Naive thymus-derived CD8-positive, alpha-beta T cell (primary cell): ENCODE measurements at regions not wholly inside any gene's neighbourhood (a gene's known extent, or its start where the extent isn't known, plus 50 kb on each side); places are given as distances from the start of the nearest gene placed in this dataset.

Experiments used
- ATAC-seq, 2 donors: fragments of 150-1000 bp; cut with Tn5 transposase in 1 of 2; sonication (Bioruptor Pico), chemical (Tn5 transposase) in 1 of 2; 1 replicate in 1 of 2; 2 replicates in 1 of 2; pipeline ENCODE4 v1.10.0; 2021; ENCODE audit warnings: mild to moderate bottlenecking in 2 of 2, moderate library complexity in 2 of 2
- POLR2A ChIA-PET: fragments of 350-600 bp; sonication (Branson Sonifier 250); formaldehyde crosslinking; loops from one replicate; lab custom pipeline; 2021; ENCODE audit warnings: antibody characterized with exemption; lab: Charles Lee
- DNase-seq, 10 donors: peaks; one replicate each; pipeline versions ENCODE4 v3.0.0 to v3.0.0-alpha.2; 2020 to 2022
- H3K27ac Mint-ChIP-seq, 10 donors: one replicate each; pipeline ENCODE4 v1.8.0; 2020 to 2022; ENCODE audit warnings: mild to moderate bottlenecking in 10 of 10, mixed read lengths in 10 of 10, moderate library complexity in 4 of 10, inconsistent platforms in 1 of 10
- H3K27me3 Mint-ChIP-seq, 5 donors: one replicate each; pipeline ENCODE4 v1.8.0; 2021 to 2022; ENCODE audit warnings: mixed read lengths in 5 of 5
- H3K36me3 Mint-ChIP-seq, 3 donors: one replicate each; pipeline ENCODE4 v1.8.0; 2020 to 2022; ENCODE audit warnings: mixed read lengths in 3 of 3, mild to moderate bottlenecking in 2 of 3, inconsistent platforms in 1 of 3
- H3K4me1 Mint-ChIP-seq, 4 donors: one replicate each; pipeline ENCODE4 v1.8.0; 2021 to 2022; ENCODE audit warnings: mixed read lengths in 4 of 4
- H3K4me3 Mint-ChIP-seq, 10 donors: one replicate each; pipeline ENCODE4 v1.8.0; 2020 to 2022; ENCODE audit warnings: mild to moderate bottlenecking in 10 of 10, mixed read lengths in 10 of 10, moderate library complexity in 6 of 10, inconsistent platforms in 1 of 10
- H3K9me3 Mint-ChIP-seq, 9 donors: one replicate each; pipeline ENCODE4 v1.8.0; 2020 to 2022; ENCODE audit warnings: mixed read lengths in 9 of 9, mild to moderate bottlenecking in 3 of 9, inconsistent platforms in 1 of 9, moderate library complexity in 1 of 9

DNA sequence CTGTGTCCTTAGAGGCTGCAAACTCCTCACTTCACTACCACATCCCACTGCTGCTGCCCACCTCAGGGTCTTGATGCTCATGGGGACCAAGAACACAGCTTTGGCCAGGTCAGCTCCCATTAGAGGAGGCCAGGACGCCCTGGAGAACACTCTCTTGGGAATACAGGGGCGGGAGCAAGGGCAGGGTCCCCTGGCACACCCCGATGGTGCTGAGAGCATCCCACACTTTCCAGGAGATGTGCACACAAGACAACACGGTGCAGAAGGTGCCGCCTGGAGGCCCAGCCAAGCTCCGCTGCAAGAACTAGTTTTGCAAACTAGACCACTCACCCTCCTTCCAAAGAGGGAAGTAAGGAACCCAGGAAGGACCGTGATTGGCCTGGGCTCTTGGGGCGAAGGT, 304.4 kb upstream of the SALL3 start:
- no peak overlapping the region for H3K27ac Mint-ChIP-seq
- ATAC-seq (no peak), DNase-seq (no peak)
- H3K4me1 Mint-ChIP-seq: peaks cover 0 to 10% (median 7%) of the 10 kb centered on the region in 4 donors
- peaks cover 0 to 9% (median 0%) of the 10 kb centered on the region in 5 donors for H3K27me3 Mint-ChIP-seq
- POLR2A ChIA-PET: no interaction called here
- H3K36me3 Mint-ChIP-seq: no peaks in the 10 kb centered on the region
- H3K9me3 Mint-ChIP-seq: no peaks in the 10 kb centered on the region
- no peak overlapping the region for H3K4me3 Mint-ChIP-seq

DNA sequence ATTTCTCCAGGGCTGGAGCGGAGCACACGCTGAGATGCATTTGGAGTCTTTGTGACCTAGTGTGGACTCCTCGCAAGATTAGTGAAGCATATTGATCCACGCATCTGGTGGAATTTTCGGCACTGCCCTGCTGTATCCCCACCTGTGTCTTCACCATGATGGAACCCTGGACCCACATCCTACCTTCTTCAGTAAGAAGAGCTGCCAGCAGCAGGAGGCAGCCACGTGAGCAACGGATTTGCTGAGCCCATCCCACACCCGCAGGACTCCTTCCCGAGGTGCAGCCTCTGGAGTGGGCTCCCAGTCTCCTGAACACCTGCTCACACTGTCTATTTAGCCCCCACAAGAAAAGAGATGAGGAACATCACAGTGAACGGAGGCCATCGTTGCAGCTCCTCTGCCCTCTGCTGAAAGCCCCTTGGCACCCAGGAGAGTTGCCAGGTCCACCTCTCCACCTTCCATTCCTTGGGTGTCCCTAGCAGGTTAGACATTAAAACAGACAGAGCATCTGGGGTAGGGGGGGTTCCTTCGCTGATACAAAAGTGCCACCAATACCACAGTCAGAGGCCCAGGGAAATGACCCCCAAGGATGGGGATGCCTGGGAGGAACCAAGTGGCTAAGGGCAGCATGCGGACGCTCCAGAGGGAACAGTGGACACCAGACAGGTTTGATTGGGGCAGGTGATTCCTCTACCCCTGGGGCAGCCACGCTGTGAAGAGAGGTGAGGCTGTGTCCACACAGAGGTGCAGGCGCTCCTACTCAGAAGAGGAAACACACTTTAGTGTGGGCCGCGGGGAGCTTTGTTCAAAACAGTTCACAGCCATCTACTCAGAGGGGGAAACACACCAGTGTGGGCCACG, 302.8 kb upstream of the SALL3 start:
- ATAC-seq: no peak
- Mint-ChIP-seq H3K36me3 (no peaks in the 10 kb centered on the region), H3K27me3 (peaks cover 0 to 11% (median 0%) of the 10 kb centered on the region in 5 donors), H3K9me3 (no peaks in the 10 kb centered on the region), H3K4me3 (no peak overlapping the region), H3K27ac (peak overlapping the region in 1 of 10 donors; percentile 59), H3K4me1 (peaks cover 0 to 10% (median 7%) of the 10 kb centered on the region in 4 donors)
- no peak for DNase-seq
- POLR2A ChIA-PET: no interaction called here

DNA sequence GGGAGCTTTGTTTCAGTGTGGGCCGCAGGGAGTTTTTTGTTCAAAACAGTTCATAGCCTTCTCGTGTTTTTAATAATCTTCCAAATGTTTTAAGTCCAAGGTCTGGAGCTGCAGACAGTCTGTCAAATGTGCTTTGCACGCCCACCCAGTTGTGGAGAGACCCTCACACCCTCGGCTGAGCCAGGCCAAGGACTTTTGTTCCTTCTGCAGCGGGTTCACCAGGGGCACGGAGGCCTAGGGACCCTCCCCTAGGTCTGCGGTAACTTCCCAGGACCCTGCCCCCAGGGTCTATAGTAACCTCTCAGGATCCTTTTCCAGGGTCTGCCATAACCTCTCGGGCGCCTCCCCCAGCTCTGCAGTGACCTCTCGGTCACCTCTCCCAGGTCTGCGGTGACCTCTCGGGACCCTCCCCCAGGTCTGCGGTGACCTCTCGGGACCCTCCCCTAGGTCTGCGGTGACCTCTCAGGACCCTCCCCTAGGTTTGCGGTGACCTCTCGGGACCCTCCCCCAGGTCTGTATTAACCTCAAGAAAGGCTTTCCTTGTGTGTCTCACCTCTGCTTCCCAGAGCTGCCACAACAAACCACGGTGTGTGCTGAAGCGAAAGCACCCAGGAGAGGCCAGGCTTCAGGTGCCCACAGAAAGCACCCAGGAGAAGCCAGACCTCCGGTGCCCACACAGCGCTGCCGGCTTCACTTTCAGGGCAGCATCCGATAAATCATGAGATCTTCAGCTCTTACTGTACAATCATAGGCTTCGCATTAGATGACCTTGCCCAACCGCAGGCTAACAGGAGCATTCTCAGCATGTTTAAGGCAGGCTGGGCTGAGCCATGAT, 301.9 kb upstream of the SALL3 start:
- DNase-seq (no peak), ATAC-seq (no peak)
- Mint-ChIP-seq H3K36me3 (no peaks in the 10 kb centered on the region), H3K4me3 (no peak overlapping the region), H3K27me3 (peaks cover 0 to 11% (median 0%) of the 10 kb centered on the region in 5 donors), H3K4me1 (peaks cover 0 to 10% (median 7%) of the 10 kb centered on the region in 4 donors), H3K9me3 (no peaks in the 10 kb centered on the region), H3K27ac (peak overlapping the region in 1 of 10 donors; percentile 59)
- POLR2A ChIA-PET: no interaction called here

DNA sequence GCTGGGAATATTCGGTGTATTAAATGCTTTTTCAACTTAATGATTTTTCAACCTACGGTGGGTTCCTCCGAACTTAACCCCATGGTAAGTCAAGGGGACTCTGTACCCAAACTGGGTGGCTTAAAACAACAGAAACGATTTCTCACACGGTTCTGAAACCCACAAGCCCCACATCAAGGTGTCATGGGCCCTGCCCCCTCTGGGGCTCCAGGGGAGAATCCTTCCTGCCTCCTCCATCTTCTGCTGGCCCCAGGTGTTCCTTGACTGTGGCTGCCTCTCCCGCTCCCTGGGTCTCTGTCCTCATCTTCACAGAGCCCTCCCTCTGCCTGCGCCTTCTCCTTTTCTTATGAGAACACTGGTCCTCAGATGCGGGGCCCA, 301.3 kb upstream of the SALL3 start:
- peak overlapping the region in 2 of 10 donors; percentile 6 to 12 for H3K4me3 Mint-ChIP-seq
- H3K9me3 Mint-ChIP-seq: no peaks in the 10 kb centered on the region
- DNase-seq (no peak), ATAC-seq (no peak)
- no peak overlapping the region for H3K27ac Mint-ChIP-seq
- peaks cover 0 to 11% (median 0%) of the 10 kb centered on the region in 5 donors for H3K27me3 Mint-ChIP-seq
- POLR2A ChIA-PET: no interaction called here
- peaks cover 0 to 10% (median 7%) of the 10 kb centered on the region in 4 donors for H3K4me1 Mint-ChIP-seq
- no peaks in the 10 kb centered on the region for H3K36me3 Mint-ChIP-seq

DNA sequence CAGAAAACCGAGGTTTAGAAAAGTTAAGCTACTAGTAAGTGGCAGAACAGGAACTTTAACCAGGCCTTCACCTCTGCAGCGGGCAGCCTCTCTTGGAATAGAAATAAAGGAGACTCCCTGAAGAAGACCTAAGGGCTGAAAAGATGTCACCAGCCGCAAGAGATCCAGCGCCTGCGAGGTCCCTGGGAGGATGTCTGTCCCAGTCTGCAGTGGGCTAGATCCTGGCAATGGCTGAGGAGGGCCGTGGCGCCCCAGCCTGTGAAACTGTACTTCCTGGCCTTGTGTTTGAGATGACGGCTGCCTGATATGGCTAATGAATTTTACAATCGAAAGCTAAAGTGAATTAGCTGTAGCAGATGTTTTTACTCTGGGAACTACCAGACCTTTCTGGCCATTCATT, 300.6 kb upstream of the SALL3 start:
- peaks cover 0 to 8% (median 0%) of the 10 kb centered on the region in 5 donors for H3K27me3 Mint-ChIP-seq
- POLR2A ChIA-PET: no interaction called here
- H3K36me3 Mint-ChIP-seq: no peaks in the 10 kb centered on the region
- no peak for DNase-seq
- no peak overlapping the region for H3K4me3 Mint-ChIP-seq
- ATAC-seq: no peak
- no peak overlapping the region for H3K27ac Mint-ChIP-seq
- H3K9me3 Mint-ChIP-seq: no peaks in the 10 kb centered on the region
- peaks cover 0 to 10% (median 6%) of the 10 kb centered on the region in 4 donors for H3K4me1 Mint-ChIP-seq

DNA sequence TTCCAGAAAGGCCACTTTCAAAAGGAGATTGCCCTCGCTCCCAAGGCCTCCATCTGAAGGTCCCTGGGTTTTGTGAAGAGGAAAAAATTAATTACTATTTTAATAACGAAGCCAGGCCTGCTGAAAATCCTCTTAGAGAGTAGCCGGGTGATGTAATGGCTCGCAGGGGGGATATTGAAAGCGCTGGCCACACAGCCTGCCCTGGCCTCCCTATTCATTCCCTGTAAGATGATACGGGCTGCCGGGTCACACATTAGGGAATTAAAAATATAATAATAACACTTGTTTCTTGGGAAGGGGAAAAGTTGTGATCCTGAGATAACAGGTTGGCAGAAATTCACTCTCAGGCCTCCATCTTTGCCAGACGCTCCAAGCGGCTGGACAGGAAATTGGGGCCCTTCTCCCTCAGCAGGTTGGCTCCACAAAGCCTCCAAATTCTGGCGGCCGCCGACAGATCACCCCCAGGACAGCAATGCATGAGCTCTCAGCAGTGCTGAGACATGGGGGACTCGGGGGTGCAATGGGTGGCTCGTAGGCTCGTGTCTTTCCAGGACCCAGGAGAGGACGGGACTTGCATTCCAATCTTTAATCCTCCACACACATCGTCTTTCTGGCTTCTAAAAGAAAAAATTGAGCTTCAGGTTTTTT, 299.9 kb upstream of the SALL3 start:
- DNase-seq: no peak
- H3K4me1 Mint-ChIP-seq: peaks cover 0 to 10% (median 3%) of the 10 kb centered on the region in 4 donors
- ATAC-seq: no peak
- POLR2A ChIA-PET: no interaction called here
- no peaks in the 10 kb centered on the region for H3K9me3 Mint-ChIP-seq
- H3K27me3 Mint-ChIP-seq: peaks cover 0 to 5% (median 0%) of the 10 kb centered on the region in 5 donors
- H3K4me3 Mint-ChIP-seq: no peak overlapping the region
- H3K27ac Mint-ChIP-seq: no peak overlapping the region
- H3K36me3 Mint-ChIP-seq: no peaks in the 10 kb centered on the region

DNA sequence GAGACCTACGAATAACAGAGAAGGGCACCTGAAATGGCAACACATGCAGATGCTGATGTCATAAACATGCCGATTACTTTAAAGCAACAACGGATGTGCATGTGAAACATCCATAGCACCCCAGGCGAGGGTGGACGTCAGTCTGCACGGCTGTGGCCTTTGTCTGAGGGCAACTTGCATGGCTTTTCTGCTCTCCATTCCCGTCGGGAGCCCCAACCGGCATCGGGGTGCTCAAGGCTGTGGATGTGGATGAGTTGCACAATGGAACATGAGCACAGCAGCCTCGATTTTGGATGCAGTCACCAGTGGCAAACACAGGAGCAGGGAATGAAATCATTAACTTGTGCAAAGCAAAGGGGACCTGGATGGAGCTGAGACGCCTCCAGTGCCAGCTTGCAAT, 298.2 kb upstream of the SALL3 start:
- Mint-ChIP-seq H3K4me1 (peaks cover 0 to 10% (median 3%) of the 10 kb centered on the region in 4 donors), H3K36me3 (no peaks in the 10 kb centered on the region)
- POLR2A ChIA-PET: no interaction called here

DNA sequence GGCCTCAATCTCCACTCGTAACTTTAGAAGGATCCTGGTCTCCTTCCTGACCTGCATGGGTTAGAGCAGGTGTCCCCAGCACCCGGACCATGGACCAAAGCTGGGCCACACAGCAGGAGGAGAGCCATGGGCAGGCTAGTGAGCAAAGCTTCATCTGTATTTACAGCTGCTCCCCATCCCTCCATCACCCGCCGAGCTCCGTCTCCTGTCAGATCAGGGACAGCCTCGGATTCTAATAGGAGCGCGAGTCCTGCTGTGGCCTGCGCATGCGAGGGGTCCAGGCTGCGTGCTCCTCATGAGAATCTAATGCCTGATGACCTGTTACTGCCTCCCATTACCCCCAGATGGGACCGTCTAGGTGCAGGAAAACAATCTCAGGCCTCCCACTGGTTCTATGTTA, 297.7 kb upstream of the SALL3 start:
- no peak for DNase-seq
- POLR2A ChIA-PET: no interaction called here
- no peaks in the 10 kb centered on the region for H3K9me3 Mint-ChIP-seq
- H3K4me1 Mint-ChIP-seq: peaks cover 0 to 10% (median 3%) of the 10 kb centered on the region in 4 donors
- no peak overlapping the region for H3K4me3 Mint-ChIP-seq
- ATAC-seq: no peak
- H3K36me3 Mint-ChIP-seq: no peaks in the 10 kb centered on the region
- H3K27ac Mint-ChIP-seq: no peak overlapping the region
- H3K27me3 Mint-ChIP-seq: peaks cover 0 to 5% (median 2%) of the 10 kb centered on the region in 5 donors

More for the DNA sequence above, 298.2 kb upstream of the SALL3 start:
- Mint-ChIP-seq H3K27me3 (peaks cover 0 to 5% (median 2%) of the 10 kb centered on the region in 5 donors), H3K9me3 (no peaks in the 10 kb centered on the region), H3K4me3 (no peak overlapping the region), H3K27ac (no peak overlapping the region)
- no peak for DNase-seq
- no peak for ATAC-seq

DNA sequence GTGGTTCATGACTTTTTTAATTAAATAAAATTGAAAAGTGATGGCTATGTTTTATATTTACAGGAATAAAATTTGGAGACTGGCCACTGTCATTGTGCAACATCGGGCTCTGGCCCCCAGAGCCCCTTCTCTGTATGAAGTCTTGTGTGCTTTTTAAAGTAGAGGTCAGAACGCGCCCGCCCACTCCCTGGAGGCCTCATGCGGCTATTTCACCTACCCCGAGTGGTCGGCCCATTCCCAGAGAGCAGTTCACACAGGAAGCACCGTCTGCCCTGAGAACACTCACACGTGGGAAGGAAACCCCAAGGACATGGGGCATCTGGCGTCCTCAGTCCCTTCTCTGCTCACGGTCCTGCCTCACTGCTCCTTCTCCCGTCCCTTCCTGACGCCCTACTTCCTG, 296.9 kb upstream of the SALL3 start:
- Mint-ChIP-seq H3K4me3 (no peak overlapping the region), H3K4me1 (peaks cover 0 to 10% (median 3%) of the 10 kb centered on the region in 4 donors)
- POLR2A ChIA-PET: no interaction called here

DNA sequence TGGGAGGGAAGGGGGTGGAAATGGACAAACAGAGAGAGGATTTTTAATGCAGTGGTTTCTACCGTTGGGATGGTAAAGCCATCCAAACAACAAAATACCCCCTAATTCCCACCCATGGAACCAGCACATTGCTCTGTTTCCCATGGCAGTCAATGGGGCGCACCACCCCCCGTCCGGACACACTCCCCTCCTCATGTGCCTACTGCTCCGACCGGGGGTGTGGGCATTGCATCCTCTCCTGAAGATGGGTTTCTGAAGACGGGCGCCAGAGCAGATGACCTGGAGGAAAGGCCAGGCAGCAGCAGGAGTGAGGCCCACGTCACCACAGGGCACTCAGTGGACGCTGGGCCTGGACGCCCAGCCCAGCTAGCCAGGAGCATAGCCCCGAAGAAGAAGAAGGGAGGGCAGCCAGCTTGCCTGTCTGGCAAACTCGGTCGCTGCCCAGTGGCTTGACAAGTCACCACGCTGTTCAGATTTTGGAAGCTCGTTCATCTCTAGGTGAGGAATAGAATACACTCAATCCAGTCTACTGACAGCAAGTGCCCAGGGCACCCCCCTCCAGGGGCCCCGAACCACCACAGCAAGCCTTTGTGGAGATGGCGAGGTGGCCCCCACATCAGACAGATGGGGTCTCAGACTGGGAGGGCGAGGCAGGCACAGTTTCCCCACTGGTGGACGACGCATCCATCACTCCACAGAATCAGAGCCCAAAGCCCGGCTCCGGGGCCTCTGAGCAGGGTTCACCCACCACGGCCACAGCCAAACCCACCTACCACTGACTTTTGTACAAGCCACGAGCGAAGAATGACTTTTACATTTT, 296.2 kb upstream of the SALL3 start:
- ATAC-seq: no peak
- no peak for DNase-seq

More for the DNA sequence above, 296.9 kb upstream of the SALL3 start:
- DNase-seq (no peak), ATAC-seq (no peak)
- H3K27me3 Mint-ChIP-seq: peaks cover 0 to 5% (median 2%) of the 10 kb centered on the region in 5 donors
- H3K27ac Mint-ChIP-seq: peak overlapping the region in 1 of 10 donors; percentile 24
- H3K36me3 Mint-ChIP-seq: no peaks in the 10 kb centered on the region
- H3K9me3 Mint-ChIP-seq: no peaks in the 10 kb centered on the region

DNA sequence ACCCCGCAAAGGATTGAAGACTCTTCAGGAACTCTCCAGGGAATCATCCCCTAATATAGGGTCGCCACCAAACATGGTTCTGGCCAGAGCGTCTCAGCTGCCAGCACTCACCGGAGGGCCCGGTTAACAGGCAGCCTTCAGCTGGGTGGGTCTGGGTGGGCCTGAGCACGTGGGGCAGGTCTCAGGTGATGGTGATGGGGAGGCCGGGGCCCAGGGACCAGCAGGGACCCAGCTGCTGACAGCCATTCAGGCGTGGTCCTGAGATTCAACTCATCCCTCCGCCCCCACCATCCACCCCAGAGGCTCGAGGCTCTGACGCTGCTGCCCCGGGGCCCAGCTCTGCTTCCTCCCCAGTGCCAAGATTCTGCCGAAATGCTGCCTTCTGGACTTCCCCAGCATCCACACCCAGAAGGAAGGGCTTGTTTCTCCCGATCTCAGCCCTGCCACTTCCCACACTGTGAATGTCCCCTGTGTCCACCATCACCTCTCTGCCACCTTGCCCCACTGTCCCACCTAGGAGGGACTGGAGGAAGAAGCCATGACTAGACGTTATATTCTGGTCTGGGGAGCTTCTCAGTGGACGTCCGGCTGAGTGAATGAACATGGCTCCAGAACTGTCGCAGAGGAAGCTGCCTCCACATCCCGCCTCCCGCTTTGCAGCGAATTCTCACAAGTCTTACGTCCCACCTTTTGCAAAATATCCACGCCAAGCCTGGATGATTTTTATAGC, 294.2 kb upstream of the SALL3 start:
- DNase-seq (no peak), ATAC-seq (no peak)
- Mint-ChIP-seq H3K27me3 (peaks cover 0 to 5% (median 2%) of the 10 kb centered on the region in 5 donors), H3K36me3 (no peaks in the 10 kb centered on the region), H3K27ac (no peak overlapping the region), H3K4me3 (no peak overlapping the region), H3K9me3 (no peaks in the 10 kb centered on the region), H3K4me1 (no peaks in the 10 kb centered on the region)
- POLR2A ChIA-PET: no interaction called here

More for the DNA sequence above, 296.2 kb upstream of the SALL3 start:
- POLR2A ChIA-PET: no interaction called here
- Mint-ChIP-seq H3K9me3 (no peaks in the 10 kb centered on the region), H3K4me1 (peaks cover 0 to 4% (median 1%) of the 10 kb centered on the region in 4 donors), H3K27me3 (peaks cover 0 to 5% (median 2%) of the 10 kb centered on the region in 5 donors), H3K36me3 (no peaks in the 10 kb centered on the region), H3K27ac (no peak overlapping the region), H3K4me3 (no peak overlapping the region)
